Kasumi-1 (cell line): ENCODE measurements at regions not wholly inside any gene's neighbourhood (a gene's known extent, or its start where the extent isn't known, plus 50 kb on each side); places are given as distances from the start of the nearest gene placed in this dataset.

Source experiments
- DNase-seq, 2 experiments: peaks; one replicate each; lab custom pipeline; 2025; lab: John Stamatoyannopoulos, UW

GRCh38 chr1:193555662-193556441 lies 369.4 kb upstream of the B3GALT2 start:
- no peak for DNase-seq

GRCh38 chr1:193553564-193553963 lies 367.2 kb upstream of the B3GALT2 start:
- no peak for DNase-seq

GRCh38 chr1:193552274-193552673 lies 365.9 kb upstream of the B3GALT2 start:
- DNase-seq, result no peak

- DNase-seq, result no peak
Measured at GRCh38 chr1:193549081-193549480, 362.7 kb upstream of the B3GALT2 start.

- DNase-seq, result no peak
Measured at GRCh38 chr1:193545171-193545570, 358.8 kb upstream of the B3GALT2 start.

- no peak for DNase-seq
Measured at GRCh38 chr1:193543259-193543658, 356.8 kb upstream of the B3GALT2 start.

- DNase-seq, result peak in 1 of 2 experiments; percentile 4
Measured at GRCh38 chr1:193542690-193543089, 356.3 kb upstream of the B3GALT2 start.

GRCh38 chr1:193540511-193540910 lies 354.1 kb upstream of the B3GALT2 start:
- no peak for DNase-seq

- DNase-seq, result no peak
Measured at GRCh38 chr1:193539731-193540459, 353.5 kb upstream of the B3GALT2 start.

- no peak for DNase-seq
Measured at GRCh38 chr1:193538680-193539079, 352.3 kb upstream of the B3GALT2 start.

GRCh38 chr1:193538003-193538354 lies 351.6 kb upstream of the B3GALT2 start:
- no peak for DNase-seq

- no peak for DNase-seq
Measured at GRCh38 chr1:193537266-193538002, 351.0 kb upstream of the B3GALT2 start.

- no peak for DNase-seq
Measured at GRCh38 chr1:193533853-193534252, 347.4 kb upstream of the B3GALT2 start.

- DNase-seq, result no peak
Measured at GRCh38 chr1:193525917-193526710, 339.7 kb upstream of the B3GALT2 start.

GRCh38 chr1:193525411-193525810 lies 339.0 kb upstream of the B3GALT2 start:
- no peak for DNase-seq

- DNase-seq, result no peak
Measured at GRCh38 chr1:193524616-193525015, 338.2 kb upstream of the B3GALT2 start.

- DNase-seq, result no peak
Measured at GRCh38 chr1:193524021-193524420, 337.6 kb upstream of the B3GALT2 start.

GRCh38 chr1:193520472-193520871 lies 334.1 kb upstream of the B3GALT2 start:
- no peak for DNase-seq

GRCh38 chr1:193519922-193520321 lies 333.5 kb upstream of the B3GALT2 start:
- no peak for DNase-seq

GRCh38 chr1:193516755-193517388 lies 330.5 kb upstream of the B3GALT2 start:
- DNase-seq, result no peak

- peak in 1 of 2 experiments; percentile 9 for DNase-seq
Measured at GRCh38 chr1:193514397-193514796, 328.0 kb upstream of the B3GALT2 start.
